ENCODE measurements at regions not wholly inside any gene's neighbourhood (a gene's known extent, or its start where the extent isn't known, plus 50 kb on each side); places are given as distances from the start of the nearest gene placed in this dataset.

DNA sequence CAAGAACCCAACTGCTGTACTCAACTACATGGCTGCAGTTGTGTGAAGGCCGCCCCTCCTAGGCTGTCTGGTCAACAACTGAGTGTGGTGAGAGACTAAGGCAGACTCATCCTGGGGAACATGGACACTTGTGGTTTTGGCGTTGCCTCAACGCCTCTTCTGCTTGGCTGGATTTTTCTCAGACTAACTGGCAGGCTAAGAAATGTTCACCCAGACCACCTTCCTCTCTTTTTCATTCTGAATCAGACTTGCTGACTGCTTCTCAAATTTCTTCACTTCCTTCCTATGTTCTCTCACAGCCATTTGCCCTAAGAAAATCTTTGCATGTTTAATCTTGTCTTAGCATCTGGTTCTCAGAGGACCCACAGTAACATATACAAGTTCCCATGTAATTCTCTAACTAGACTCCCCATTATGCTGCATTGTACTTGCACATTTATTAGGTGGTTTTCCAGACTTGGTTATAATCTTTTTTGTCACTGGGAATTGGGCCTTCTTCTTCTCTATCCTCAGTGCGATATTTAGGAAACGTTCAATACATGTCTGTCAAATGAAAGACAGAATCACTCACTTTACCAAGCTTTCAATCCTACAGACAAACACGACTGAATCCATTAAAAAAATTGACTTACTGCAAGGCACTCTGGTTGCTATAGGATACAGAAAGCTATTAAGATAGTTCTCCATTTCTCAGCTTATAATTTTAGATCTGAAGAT, 327.6 kb downstream of the CCER1 start:
- no peaks in the 10 kb centered on the region for H3K27me3 ChIP-seq (ENCODE audit: insufficient read depth, low read length)

DNA sequence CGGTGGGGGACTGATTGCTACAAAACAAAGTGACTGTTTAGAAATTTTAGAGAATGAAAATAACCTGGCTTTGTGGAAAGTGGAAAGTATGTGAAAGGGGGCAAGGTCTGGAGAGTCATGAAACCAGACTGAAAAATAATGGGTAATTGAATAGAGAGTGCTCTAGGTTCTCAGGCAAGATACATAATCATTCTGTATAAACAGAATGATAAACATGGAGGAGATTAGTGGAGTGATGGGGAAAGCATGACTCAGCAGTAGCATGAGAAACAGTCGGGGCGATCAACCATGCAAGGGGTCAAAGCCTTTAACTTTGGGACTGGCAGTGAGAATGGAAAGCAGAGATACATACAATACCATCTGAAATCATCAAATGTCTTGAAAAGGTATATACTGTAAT, 332.5 kb downstream of the CCER1 start:
- no peaks in the 10 kb centered on the region for H3K27me3 ChIP-seq (ENCODE audit: insufficient read depth, low read length)
- H3K4me1 ChIP-seq (ENCODE audit: insufficient read depth, low read length) = no peaks in the 10 kb centered on the region
- H3K9me3 ChIP-seq (ENCODE audit: low read depth, low read length) = no peaks in the 10 kb centered on the region
- no peak overlapping the region for H3K4me3 ChIP-seq (ENCODE audit: low read length)

More for the DNA sequence above, 327.6 kb downstream of the CCER1 start:
- no peak overlapping the region for H3K4me3 ChIP-seq (ENCODE audit: low read length)
- H3K9me3 ChIP-seq (ENCODE audit: low read depth, low read length) = no peaks in the 10 kb centered on the region
- H3K4me1 ChIP-seq (ENCODE audit: insufficient read depth, low read length) = no peaks in the 10 kb centered on the region

DNA sequence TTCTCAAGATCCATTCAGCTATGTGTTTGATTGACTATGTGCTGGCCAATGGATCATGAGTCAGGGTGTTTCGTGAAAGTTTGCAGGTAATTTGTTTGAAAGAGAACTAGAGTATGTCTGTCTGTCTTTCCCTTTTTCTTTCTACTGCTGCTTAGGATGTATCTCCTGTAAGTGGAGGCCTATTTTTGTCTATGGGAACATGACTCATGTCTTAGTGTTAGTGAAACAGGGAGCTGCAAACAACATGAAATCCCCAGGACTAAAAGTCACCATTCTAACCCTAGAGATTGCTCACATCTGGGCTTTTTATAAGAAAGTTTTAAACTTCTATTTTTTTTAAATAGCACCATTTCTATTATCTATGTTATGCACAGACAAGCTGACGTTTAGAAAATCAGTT, 333.0 kb downstream of the CCER1 start:
- Histone ChIP-seq H3K4me3 (ENCODE audit: low read length) (no peak overlapping the region), H3K27me3 (ENCODE audit: insufficient read depth, low read length) (no peaks in the 10 kb centered on the region), H3K4me1 (ENCODE audit: insufficient read depth, low read length) (no peaks in the 10 kb centered on the region), H3K9me3 (ENCODE audit: low read depth, low read length) (no peaks in the 10 kb centered on the region)

- Histone ChIP-seq H3K4me3 (ENCODE audit: low read length) (no peak overlapping the region), H3K4me1 (ENCODE audit: insufficient read depth, low read length) (no peaks in the 10 kb centered on the region), H3K9me3 (ENCODE audit: low read depth, low read length) (no peaks in the 10 kb centered on the region), H3K27me3 (ENCODE audit: insufficient read depth, low read length) (no peaks in the 10 kb centered on the region)
Observed at GRCh38 chr12:90619943-90620342, 335.0 kb downstream of the CCER1 start.

DNA sequence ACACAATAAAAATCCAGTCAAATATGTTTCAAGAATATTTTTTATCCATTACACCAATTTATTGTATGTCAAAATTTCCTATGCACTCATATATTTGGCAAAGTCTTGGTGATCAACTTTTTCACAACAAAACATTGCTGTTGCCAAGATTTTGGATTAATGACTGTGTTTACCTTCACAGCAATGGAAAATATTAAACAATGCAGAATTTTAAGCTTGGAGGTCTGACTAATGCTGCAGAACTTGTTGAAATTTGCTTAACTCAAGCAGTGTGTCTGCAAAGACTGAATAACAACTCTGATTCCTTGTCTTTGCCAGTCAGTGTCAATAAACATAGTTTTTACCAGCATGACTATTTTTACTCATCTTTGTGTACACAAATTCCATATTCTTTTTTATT, 336.4 kb downstream of the CCER1 start:
- Histone ChIP-seq H3K4me3 (ENCODE audit: low read length) (no peak overlapping the region), H3K27me3 (ENCODE audit: insufficient read depth, low read length) (no peaks in the 10 kb centered on the region), H3K9me3 (ENCODE audit: low read depth, low read length) (no peaks in the 10 kb centered on the region), H3K4me1 (ENCODE audit: insufficient read depth, low read length) (no peaks in the 10 kb centered on the region)

GRCh38 chr12:90611891-90612290, 343.1 kb downstream of the CCER1 start:
- Histone ChIP-seq H3K9me3 (ENCODE audit: low read depth, low read length) (no peaks in the 10 kb centered on the region), H3K27me3 (ENCODE audit: insufficient read depth, low read length) (no peaks in the 10 kb centered on the region), H3K4me1 (ENCODE audit: insufficient read depth, low read length) (no peaks in the 10 kb centered on the region), H3K4me3 (ENCODE audit: low read length) (no peak overlapping the region)

DNA sequence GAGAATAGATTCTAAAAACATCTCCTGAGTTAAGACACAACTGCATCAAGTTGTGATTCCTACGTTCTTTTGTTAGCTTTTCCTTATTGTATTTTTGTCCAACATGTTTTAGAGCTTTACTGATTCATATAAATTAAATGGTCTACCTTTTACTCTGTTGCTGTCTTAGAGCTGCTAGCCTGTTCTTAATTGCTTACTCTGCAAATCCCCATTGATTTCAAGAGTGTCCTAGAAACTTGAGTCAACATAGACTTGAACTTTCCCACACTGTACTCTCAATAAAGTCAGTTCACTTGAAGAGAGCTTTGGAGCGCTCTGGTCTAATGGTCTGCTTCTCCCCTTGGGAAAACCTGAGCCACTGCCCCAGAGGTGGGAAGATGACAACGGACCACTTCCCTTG, 343.9 kb downstream of the CCER1 start:
- H3K4me3 ChIP-seq (ENCODE audit: low read length) = no peak overlapping the region
- H3K9me3 ChIP-seq (ENCODE audit: low read depth, low read length) = no peaks in the 10 kb centered on the region
- no peaks in the 10 kb centered on the region for H3K27me3 ChIP-seq (ENCODE audit: insufficient read depth, low read length)
- H3K4me1 ChIP-seq (ENCODE audit: insufficient read depth, low read length) = no peaks in the 10 kb centered on the region

GRCh38 chr12:90593596-90594295, 361.2 kb downstream of the CCER1 start:
- Histone ChIP-seq H3K27me3 (ENCODE audit: insufficient read depth, low read length) (no peaks in the 10 kb centered on the region), H3K4me3 (ENCODE audit: low read length) (no peak overlapping the region), H3K4me1 (ENCODE audit: insufficient read depth, low read length) (no peaks in the 10 kb centered on the region), H3K9me3 (ENCODE audit: low read depth, low read length) (no peaks in the 10 kb centered on the region)

DNA sequence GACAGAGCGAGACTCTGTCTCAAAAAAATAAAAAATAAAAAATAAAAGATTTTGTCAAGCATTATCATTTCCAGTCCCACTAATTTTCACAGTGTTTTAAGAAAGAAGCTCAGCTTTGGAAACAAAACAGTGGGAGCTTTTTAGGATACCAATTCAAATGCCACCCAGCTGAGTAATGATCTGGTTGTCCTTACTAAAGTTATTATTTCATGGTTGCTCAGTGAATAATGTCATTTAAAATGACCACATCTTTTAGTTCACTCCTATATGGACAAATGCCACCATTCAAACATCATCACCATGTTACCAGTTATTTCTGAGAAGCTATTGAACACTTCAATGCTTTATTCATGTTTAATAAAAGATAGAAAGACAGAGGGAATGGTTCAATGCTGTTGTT, 365.0 kb downstream of the CCER1 start:
- H3K9me3 ChIP-seq (ENCODE audit: low read depth, low read length) = no peaks in the 10 kb centered on the region

DNA sequence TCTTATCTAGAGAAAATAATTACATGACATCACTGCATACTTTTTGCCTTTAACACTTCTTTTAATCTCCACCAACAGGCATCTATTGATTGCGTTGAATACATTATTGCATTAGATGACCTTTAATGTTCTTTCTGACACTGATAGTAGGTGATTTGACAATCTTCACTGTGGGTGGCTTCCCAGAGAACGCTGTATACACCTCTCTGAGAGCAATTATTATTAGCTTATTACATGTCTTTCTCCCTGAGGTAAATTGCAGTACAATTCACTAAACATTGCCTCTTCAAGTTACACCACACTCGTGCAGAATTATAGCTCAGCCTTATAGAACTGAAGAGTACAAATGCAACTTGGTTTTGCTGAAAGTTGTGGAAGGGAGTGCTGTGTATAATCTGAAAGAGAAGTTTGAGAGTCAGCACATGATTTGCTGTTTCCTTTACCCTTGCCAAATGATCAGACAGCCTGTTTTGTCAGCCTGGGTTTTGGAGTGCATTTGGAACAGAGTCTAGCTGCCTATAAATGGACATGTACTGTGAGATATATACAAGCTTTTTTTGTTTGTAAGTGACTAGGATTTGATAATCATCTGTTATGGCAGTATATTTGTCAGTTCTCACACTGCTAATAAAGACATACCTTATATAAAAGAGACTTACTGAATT, 369.2 kb downstream of the CCER1 start:
- Histone ChIP-seq H3K4me3 (ENCODE audit: low read length) (no peak overlapping the region), H3K27me3 (ENCODE audit: insufficient read depth, low read length) (no peaks in the 10 kb centered on the region), H3K4me1 (ENCODE audit: insufficient read depth, low read length) (no peaks in the 10 kb centered on the region), H3K9me3 (ENCODE audit: low read depth, low read length) (no peaks in the 10 kb centered on the region)

More for the DNA sequence above, 365.0 kb downstream of the CCER1 start:
- Histone ChIP-seq H3K4me3 (ENCODE audit: low read length) (no peak overlapping the region), H3K4me1 (ENCODE audit: insufficient read depth, low read length) (no peaks in the 10 kb centered on the region), H3K27me3 (ENCODE audit: insufficient read depth, low read length) (no peaks in the 10 kb centered on the region)

- Histone ChIP-seq H3K4me3 (ENCODE audit: low read length) (no peak overlapping the region), H3K9me3 (ENCODE audit: low read depth, low read length) (no peaks in the 10 kb centered on the region), H3K4me1 (ENCODE audit: insufficient read depth, low read length) (no peaks in the 10 kb centered on the region), H3K27me3 (ENCODE audit: insufficient read depth, low read length) (no peaks in the 10 kb centered on the region)
Observed at GRCh38 chr12:90576707-90577106, 378.3 kb downstream of the CCER1 start.

GRCh38 chr12:90575995-90576394, 379.0 kb downstream of the CCER1 start:
- Histone ChIP-seq H3K27me3 (ENCODE audit: insufficient read depth, low read length) (no peaks in the 10 kb centered on the region), H3K4me3 (ENCODE audit: low read length) (no peak overlapping the region)

GRCh38 chr12:90574676-90575075, 380.3 kb downstream of the CCER1 start:
- Histone ChIP-seq H3K9me3 (ENCODE audit: low read depth, low read length) (peaks cover 5% of the 10 kb centered on the region), H3K27me3 (ENCODE audit: insufficient read depth, low read length) (no peaks in the 10 kb centered on the region), H3K4me1 (ENCODE audit: insufficient read depth, low read length) (no peaks in the 10 kb centered on the region), H3K4me3 (ENCODE audit: low read length) (no peak overlapping the region)

More at GRCh38 chr12:90575995-90576394, 379.0 kb downstream of the CCER1 start:
- Histone ChIP-seq H3K9me3 (ENCODE audit: low read depth, low read length) (peaks cover 5% of the 10 kb centered on the region), H3K4me1 (ENCODE audit: insufficient read depth, low read length) (no peaks in the 10 kb centered on the region)

GRCh38 chr12:90572778-90573177, 382.2 kb downstream of the CCER1 start:
- Histone ChIP-seq H3K4me1 (ENCODE audit: insufficient read depth, low read length) (no peaks in the 10 kb centered on the region), H3K27me3 (ENCODE audit: insufficient read depth, low read length) (no peaks in the 10 kb centered on the region)

DNA sequence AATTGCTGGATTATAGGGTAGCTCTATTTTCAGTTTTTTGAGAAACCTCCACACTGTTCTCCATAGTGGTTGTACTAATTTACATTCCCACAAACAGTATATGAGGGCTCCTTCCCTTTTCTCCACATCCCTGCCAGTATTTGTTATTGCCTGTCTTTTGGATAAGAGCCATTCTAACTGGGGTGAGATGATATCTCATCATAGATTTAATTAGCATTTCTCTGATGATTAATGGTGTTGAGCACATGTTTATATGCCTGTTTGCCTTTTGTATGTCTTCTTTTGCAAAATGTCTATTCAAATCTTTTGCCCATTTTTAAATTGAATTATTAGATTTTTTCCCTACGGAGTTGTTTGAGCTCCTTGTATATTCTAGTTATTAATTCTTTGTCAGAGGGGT, 385.3 kb downstream of the CCER1 start:
- H3K4me3 ChIP-seq (ENCODE audit: low read length) = no peak overlapping the region
- H3K27me3 ChIP-seq (ENCODE audit: insufficient read depth, low read length) = no peaks in the 10 kb centered on the region
- peaks cover 5% of the 10 kb centered on the region for H3K9me3 ChIP-seq (ENCODE audit: low read depth, low read length)
- H3K4me1 ChIP-seq (ENCODE audit: insufficient read depth, low read length) = no peaks in the 10 kb centered on the region

More at GRCh38 chr12:90572778-90573177, 382.2 kb downstream of the CCER1 start:
- peaks cover 5% of the 10 kb centered on the region for H3K9me3 ChIP-seq (ENCODE audit: low read depth, low read length)
- H3K4me3 ChIP-seq (ENCODE audit: low read length) = no peak overlapping the region

All from mononuclear cell (primary cell).